ENCODE measurements at regions not wholly inside any gene's neighbourhood (a gene's known extent, or its start where the extent isn't known, plus 50 kb on each side); places are given as distances from the start of the nearest gene placed in this dataset.

- DNase-seq: no peak
Observed at GRCh38 chr7:25559581-25560367, 331.5 kb upstream of the NPVF start.

- no peak for DNase-seq
Observed at GRCh38 chr7:25562673-25563182, 334.4 kb upstream of the NPVF start.

- no peak for DNase-seq
Observed at GRCh38 chr7:25565002-25565401, 336.7 kb upstream of the NPVF start.

- DNase-seq: peak; percentile 56
Observed at GRCh38 chr7:25565949-25566348, 337.7 kb upstream of the NPVF start.

- no peak for DNase-seq
Observed at GRCh38 chr7:25567430-25567829, 339.1 kb upstream of the NPVF start.

GRCh38 chr7:25569765-25570164, 341.5 kb upstream of the NPVF start:
- DNase-seq: no peak

- DNase-seq: no peak
Observed at GRCh38 chr7:25572423-25572822, 344.1 kb upstream of the NPVF start.

- no peak for DNase-seq
Observed at GRCh38 chr7:25574828-25575227, 346.5 kb upstream of the NPVF start.

GRCh38 chr7:25575634-25576033, 347.3 kb upstream of the NPVF start:
- no peak for DNase-seq

- DNase-seq: no peak
Observed at GRCh38 chr7:25578991-25579777, 350.9 kb upstream of the NPVF start.

- DNase-seq: no peak
Observed at GRCh38 chr7:25579778-25580075, 351.4 kb upstream of the NPVF start.

- no peak for DNase-seq
Observed at GRCh38 chr7:25580141-25580540, 351.9 kb upstream of the NPVF start.

GRCh38 chr7:25583621-25584020, 355.3 kb upstream of the NPVF start:
- DNase-seq: no peak

- no peak for DNase-seq
Observed at GRCh38 chr7:25584112-25584938, 356.0 kb upstream of the NPVF start.

- no peak for DNase-seq
Observed at GRCh38 chr7:25586513-25586912, 358.2 kb upstream of the NPVF start.

GRCh38 chr7:25594122-25594521, 365.8 kb upstream of the NPVF start:
- no peak for DNase-seq

- DNase-seq: no peak
Observed at GRCh38 chr7:25594728-25595127, 366.4 kb upstream of the NPVF start.

- no peak for DNase-seq
Observed at GRCh38 chr7:25595996-25596395, 367.7 kb upstream of the NPVF start.

- DNase-seq: no peak
Observed at GRCh38 chr7:25596443-25596842, 368.2 kb upstream of the NPVF start.

- no peak for DNase-seq
Observed at GRCh38 chr7:25597946-25598345, 369.7 kb upstream of the NPVF start.

- no peak for DNase-seq
Observed at GRCh38 chr7:25598765-25599164, 370.5 kb upstream of the NPVF start.

GRCh38 chr7:25600262-25600920, 372.1 kb upstream of the NPVF start:
- no peak for DNase-seq
